Stomach (tissue), 4 donors: ENCODE measurements at regions not wholly inside any gene's neighbourhood (a gene's known extent, or its start where the extent isn't known, plus 50 kb on each side); places are given as distances from the start of the nearest gene placed in this dataset.
A peak's percentile ranks its signal among the peaks of the same experiment; 100 is the strongest.

Experiments
- CTCF ChIP-seq, 7 experiments: fragments of 450-650 bp in 4 of 7; fragments of 200-600 bp in 3 of 7; sonication (generic) in 3 of 7; IDR thresholded peaks; one replicate each; pipeline ENCODE4 v1.5.1; 2016 to 2019; ENCODE audit warnings: antibody characterized with exemption in 7 of 7, control low read depth in 2 of 7, mild to moderate bottlenecking in 1 of 7
- EP300 ChIP-seq: sonication (generic); formaldehyde crosslinking; IDR thresholded peaks from one replicate; pipeline ENCODE4 v1.6.1; 2017; ENCODE audit warnings: antibody characterized with exemption
- POLR2A ChIP-seq, 4 donors: fragments of 450-650 bp; IDR thresholded peaks; one replicate each; pipeline ENCODE4 v1.6.1; 2016; ENCODE audit warnings: antibody characterized with exemption in 4 of 4, control low read depth in 2 of 4, mild to moderate bottlenecking in 1 of 4, moderate library complexity in 1 of 4
- POLR2AphosphoS5 ChIP-seq, 3 donors: sonication (generic); formaldehyde crosslinking; IDR thresholded peaks; one replicate each; pipeline ENCODE4 v1.6.1; 2016; ENCODE audit warnings: antibody characterized with exemption in 3 of 3

GRCh38 chrX:46317163-46317562 is 228.1 kb downstream of the ZNF674 start:
- TF ChIP-seq POLR2AphosphoS5 (IDR thresholded peaks at IDR 0.05), result peak in 1 of 3 donors; percentile 23
- TF ChIP-seq CTCF (IDR thresholded peaks at IDR 0.05), result no peak
- no peak for TF ChIP-seq POLR2A (IDR thresholded peaks at IDR 0.05)
- no peak for TF ChIP-seq EP300
